ENCODE measurements at regions not wholly inside any gene's neighbourhood (a gene's known extent, or its start where the extent isn't known, plus 50 kb on each side); places are given as distances from the start of the nearest gene placed in this dataset.

- WGBS, 2 experiments (ENCODE audit: extremely low coverage in 1 of 2, insufficient coverage in 1 of 2, insufficient read length in 1 of 2, insufficient replicate concordance in 2 of 2, low coverage in 1 of 2, low lambda C conversion rate in 2 of 2, missing lambda C conversion rate in 1 of 2) = 81% methylated on average over 3 of the region's 3 CpGs; no CpG with 5 or more reads in 1 of the 2 experiments
- Histone ChIP-seq H2BK12ac (ENCODE audit: low read depth, low read length) (no peak overlapping the region), H3K79me2 (ENCODE audit: control insufficient read depth in 1 of 2, insufficient read depth in 2 of 2, low read length in 2 of 2) (no peaks in the 10 kb centered on the region), H3K18ac (ENCODE audit: extremely low read depth, low read length) (no peak overlapping the region), H3K4ac (replicated peaks; ENCODE audit: insufficient read length, low read depth, low read length) (no peak overlapping the region), H3K9me3 (ENCODE audit: insufficient read depth in 2 of 2, low read depth in 1 of 2, low read length in 1 of 2) (no peaks in the 10 kb centered on the region), H2BK20ac (ENCODE audit: low read length) (no peak overlapping the region), H3K79me1 (ENCODE audit: low read depth, low read length) (no peaks in the 10 kb centered on the region), H3K27ac (ENCODE audit: low read depth, low read length) (no peak overlapping the region), H3K23me2 (ENCODE audit: low read depth, low read length) (no peaks in the 10 kb centered on the region), H4K5ac (ENCODE audit: insufficient read length, low read depth, low read length) (no peak overlapping the region), H3K27me3 (replicated peaks in 1 of 4; ENCODE audit: control insufficient read depth in 3 of 4, extremely low read depth in 1 of 4, insufficient read depth in 3 of 4, low read length in 3 of 4) (no peaks in the 10 kb centered on the region), H3K4me2 (ENCODE audit: insufficient read depth in 1 of 2, low read depth in 2 of 2, low read length in 2 of 2) (no peak overlapping the region), H3K4me3 (ENCODE audit: extremely low read depth in 1 of 4, insufficient read depth in 2 of 4, low read depth in 3 of 4, low read length in 4 of 4) (no peak overlapping the region), H3K36me3 (ENCODE audit: control insufficient read depth in 2 of 4, insufficient read depth in 4 of 4, low read length in 3 of 4) (no peaks in the 10 kb centered on the region), H4K91ac (replicated peaks; ENCODE audit: insufficient read length, low read length) (no peak overlapping the region), H2AFZ (ENCODE audit: low read length) (no peak overlapping the region), H2AK5ac (ENCODE audit: low read depth, low read length) (no peak overlapping the region), H3K23ac (ENCODE audit: insufficient read length) (no peak overlapping the region), H3K4me1 (replicated peaks in 1 of 4; ENCODE audit: control insufficient read depth in 3 of 4, insufficient read depth in 4 of 4, low read length in 3 of 4) (no peaks in the 10 kb centered on the region), H2BK5ac (ENCODE audit: low read depth, low read length) (no peak overlapping the region), H3K9ac (replicated peaks in 1 of 4; ENCODE audit: extremely low read depth in 1 of 4, low read depth in 3 of 4, low read length in 3 of 4) (no peak overlapping the region), H2BK120ac (replicated peaks; ENCODE audit: low read depth, low read length) (no peak overlapping the region), H3K56ac (replicated peaks; ENCODE audit: insufficient read length, low read depth, low read length) (no peak overlapping the region), H2BK15ac (ENCODE audit: low read length) (no peak overlapping the region), H3K14ac (ENCODE audit: insufficient read length) (no peak overlapping the region), H4K8ac (ENCODE audit: extremely low read depth, insufficient read depth, low read length) (no peak overlapping the region), H4K20me1 (replicated peaks in 1 of 2; ENCODE audit: control insufficient read depth in 1 of 2, insufficient read depth in 2 of 2, low read length in 2 of 2) (no peaks in the 10 kb centered on the region)
- TF ChIP-seq YY1 (IDR thresholded peaks at IDR 0.05; ENCODE audit: low read depth, low read length) (no peak), TAF7 (optimal IDR thresholded peaks at IDR 0.05; ENCODE audit: borderline replicate concordance, low read depth, low read length) (no peak), POLR2A (IDR thresholded peaks at IDR 0.05; ENCODE audit: control extremely low read depth in 1 of 2, low read depth in 2 of 2, low read length in 2 of 2) (no peak)
- FAIRE-seq (no peak), DNase-seq (ENCODE audit: low read depth in 1 of 2, low spot score in 2 of 2) (no peak)
- ChIA-PET POLR2A (ENCODE audit: partially characterized antibody) (no interaction called here), CTCF (ENCODE audit: partially characterized antibody) (interaction anchor here (0.7 to 1.7 kb wide), 3 partner anchors 17 to 151 kb away, joined by 3 to 5 read pairs (median 3); no protein-coding TSS in a partner anchor)
These were observed 557.3 kb upstream of the MAP3K7 start for GRCh38 chr6:91144126-91144525.

All from H1 (cell line).